ENCODE measurements at regions not wholly inside any gene's neighbourhood (a gene's known extent, or its start where the extent isn't known, plus 50 kb on each side); places are given as distances from the start of the nearest gene placed in this dataset.
"Not testable (repeated sequence)": the region's sequence is repeated elsewhere in the genome, so short reads cannot be mapped to it uniquely, and the experiment has no call there.

DNA sequence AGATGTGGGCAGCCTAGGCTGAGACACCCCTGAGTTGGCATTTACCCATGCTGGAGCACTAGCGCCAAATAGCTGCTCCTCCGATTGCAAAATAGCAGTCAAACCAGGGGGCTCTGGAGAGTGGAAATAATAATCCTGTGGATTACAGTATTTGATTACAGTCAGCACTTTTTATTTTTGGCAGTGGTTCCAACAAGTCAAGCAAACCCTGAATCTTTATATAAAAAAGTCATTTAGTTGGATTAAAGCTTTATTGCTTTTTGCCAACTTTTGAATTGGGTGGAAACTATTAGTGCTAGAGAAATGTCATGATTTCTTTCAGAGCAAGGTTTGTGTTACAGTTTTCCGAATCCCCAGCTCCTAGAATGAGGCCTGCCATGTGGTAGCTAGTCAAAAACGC is 99.3 kb upstream of the FAM20A start:
- no peak for DNase-seq (ENCODE audit: low spot score)

- no peak for DNase-seq (ENCODE audit: low spot score)
These were observed 98.8 kb upstream of the FAM20A start for GRCh38 chr17:68699936-68700335.

DNA sequence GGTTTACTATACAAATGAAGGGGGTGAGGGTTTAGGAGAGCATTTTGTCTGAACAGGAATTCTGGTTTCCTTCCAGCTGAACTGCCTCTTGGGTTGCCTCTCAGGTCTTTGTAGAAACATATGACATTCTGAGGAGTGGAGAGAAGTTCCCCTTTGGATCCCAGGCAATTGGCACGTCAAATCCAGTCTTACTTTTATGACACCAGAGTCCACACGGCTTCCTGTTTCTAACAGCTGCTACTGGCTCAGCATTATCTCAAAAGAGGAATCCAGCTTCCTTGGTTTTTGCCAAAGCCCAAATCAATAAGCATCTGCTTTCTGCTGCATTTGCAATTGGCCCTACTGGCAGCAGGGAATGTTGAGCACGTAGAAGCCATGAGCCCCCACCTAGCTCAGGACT is 97.6 kb upstream of the FAM20A start:
- DNase-seq (ENCODE audit: low spot score), result peak; percentile 11

DNA sequence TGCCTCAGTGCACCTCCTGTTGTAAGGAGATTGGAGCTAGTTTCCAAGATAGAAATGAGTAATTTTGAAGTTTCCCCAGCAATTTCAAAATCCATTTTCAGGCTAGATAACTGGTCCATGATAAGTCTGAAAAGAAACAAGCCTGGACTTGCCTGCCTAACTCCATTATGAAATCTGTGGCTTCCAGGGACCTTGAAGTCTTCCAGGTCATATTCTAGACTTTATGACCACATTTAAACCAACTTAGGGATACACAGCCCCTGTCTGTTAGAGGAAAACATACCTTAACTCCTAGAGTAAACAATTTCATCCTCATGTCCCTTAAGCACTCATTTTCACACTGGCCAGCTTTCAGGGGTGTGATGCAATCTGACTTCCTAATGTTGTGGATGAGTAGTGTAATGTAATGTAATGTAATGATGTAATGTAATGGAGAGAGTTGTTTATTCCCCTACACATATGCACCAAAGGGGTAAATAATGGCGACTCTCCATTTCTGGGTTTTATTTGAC is 96.7 kb upstream of the FAM20A start:
- no peak for DNase-seq (ENCODE audit: low spot score)

DNA sequence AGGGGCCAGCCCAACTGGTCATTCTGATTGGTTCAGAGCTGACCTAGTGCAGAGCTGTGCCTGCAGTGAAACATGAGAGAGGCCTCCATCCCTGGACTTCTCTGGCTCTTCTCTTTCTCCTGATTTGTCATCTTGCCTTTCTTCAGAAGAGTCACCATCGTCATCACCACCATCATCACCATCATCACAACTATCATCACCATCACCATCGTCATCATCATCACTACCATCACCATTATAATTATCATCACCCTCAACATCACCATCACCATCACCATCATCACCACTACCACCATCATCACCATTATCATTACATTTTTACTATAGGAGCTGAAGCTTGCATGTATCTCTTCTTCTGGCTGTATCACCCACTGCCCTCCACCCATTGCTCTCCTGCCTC is 94.5 kb upstream of the FAM20A start:
- DNase-seq (ENCODE audit: low spot score), result no peak

DNA sequence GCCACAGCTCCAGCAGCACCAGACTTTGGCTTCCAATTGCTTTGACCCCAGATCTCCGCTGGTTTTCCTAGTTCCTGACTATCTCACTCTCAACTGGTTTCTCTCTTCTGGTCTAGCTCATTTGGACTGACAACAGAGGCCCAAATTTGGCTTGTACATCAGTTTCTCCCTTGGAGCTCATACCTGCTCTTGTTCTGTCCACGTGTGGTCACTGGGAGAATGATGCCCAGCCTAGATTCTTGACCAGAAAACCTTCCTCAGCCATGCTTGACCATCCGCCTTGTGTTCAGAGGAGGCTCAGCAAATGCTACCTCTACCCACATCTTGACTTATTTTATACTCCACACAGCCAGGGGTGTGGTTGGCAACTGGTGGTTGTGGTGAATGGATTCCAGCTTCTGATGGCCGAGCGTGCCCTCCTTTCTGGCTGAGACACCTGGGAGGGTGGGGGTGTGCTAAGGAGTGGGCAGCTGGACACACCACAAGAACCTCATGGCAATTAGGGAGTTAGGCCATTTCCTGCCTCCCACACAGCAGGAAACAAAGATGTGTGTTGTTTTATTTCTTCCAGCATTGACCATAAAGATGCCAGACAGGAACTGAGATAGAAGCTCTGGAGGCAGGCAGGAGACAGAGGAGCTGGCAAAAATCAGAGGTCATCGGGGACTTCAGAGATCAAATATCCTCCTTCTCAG is 93.8 kb upstream of the FAM20A start:
- DNase-seq (ENCODE audit: low spot score), result no peak

GRCh38 chr17:68693896-68694295 is 92.7 kb upstream of the FAM20A start:
- DNase-seq (ENCODE audit: low spot score), result no peak

DNA sequence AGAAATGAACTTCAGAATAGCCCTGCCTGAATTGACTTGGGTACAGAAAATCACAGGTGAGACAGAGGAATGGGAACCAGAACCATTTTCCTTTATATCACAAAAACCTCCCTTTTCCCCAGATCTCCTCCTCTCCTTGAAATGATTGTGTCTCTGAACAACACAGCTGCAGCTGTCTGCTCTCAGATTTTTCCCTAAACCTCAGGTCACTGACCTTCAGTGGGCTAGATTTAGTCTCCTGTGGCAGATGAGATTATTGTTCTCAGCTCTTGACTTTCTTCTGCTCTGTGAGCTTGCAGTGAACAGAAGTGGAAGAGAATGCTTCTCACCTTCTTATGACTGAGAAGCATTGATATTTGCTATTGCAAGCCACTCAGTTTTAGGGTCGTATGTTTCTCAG is 92.3 kb upstream of the FAM20A start:
- DNase-seq (ENCODE audit: low spot score), result no peak

DNA sequence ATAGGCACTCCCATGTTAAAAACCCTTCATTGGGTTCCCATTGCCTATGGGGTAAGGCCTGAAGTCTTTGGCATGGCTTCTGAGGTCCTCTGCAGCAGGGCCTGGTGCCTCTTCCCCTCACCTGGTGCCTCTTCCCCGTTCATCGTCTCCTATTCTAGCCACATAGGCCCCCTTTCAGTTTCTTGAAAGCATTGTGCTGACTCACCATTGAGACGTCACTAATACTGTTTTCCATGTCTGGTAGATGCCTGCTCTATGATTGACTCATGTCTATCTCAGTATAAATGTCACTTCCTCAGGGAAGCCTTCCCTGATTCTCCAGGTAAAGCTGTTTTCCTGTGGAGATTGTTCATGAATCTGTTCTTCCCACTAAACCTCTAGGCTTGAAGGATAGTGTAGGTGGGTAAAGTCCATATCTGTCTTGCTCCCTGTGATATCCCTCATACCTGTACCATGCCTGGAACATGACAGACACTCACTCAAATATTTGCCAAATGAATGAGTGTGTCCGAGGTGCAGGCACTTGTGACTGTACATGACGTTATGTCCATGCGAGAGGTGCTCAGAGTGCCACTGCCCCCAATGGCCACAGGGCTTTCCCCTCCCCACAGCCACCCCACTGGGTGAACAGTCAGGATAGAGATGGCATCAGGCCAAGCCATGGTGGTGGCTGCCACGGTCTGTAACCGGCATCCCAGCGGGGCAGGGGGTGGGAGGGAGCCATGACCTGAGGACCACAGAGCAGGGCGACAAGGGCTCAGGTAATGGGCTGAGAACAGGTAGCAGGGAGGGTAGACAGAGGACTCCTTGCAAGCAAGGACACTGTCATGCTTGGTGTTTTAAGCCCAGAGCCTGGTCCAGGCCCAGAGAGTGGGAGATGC is 85.2 kb upstream of the FAM20A start:
- DNase-seq (ENCODE audit: low spot score), result no peak

- DNase-seq (ENCODE audit: low spot score), result no peak
These were observed 83.8 kb upstream of the FAM20A start for GRCh38 chr17:68684949-68685357.

- DNase-seq (ENCODE audit: low spot score), result no peak
These were observed 81.7 kb upstream of the FAM20A start for GRCh38 chr17:68682903-68683302.

- DNase-seq (ENCODE audit: low spot score), result no peak
These were observed 78.7 kb upstream of the FAM20A start for GRCh38 chr17:68679882-68680281.

- no peak for DNase-seq (ENCODE audit: low spot score)
These were observed 75.7 kb upstream of the FAM20A start for GRCh38 chr17:68676856-68677255.

DNA sequence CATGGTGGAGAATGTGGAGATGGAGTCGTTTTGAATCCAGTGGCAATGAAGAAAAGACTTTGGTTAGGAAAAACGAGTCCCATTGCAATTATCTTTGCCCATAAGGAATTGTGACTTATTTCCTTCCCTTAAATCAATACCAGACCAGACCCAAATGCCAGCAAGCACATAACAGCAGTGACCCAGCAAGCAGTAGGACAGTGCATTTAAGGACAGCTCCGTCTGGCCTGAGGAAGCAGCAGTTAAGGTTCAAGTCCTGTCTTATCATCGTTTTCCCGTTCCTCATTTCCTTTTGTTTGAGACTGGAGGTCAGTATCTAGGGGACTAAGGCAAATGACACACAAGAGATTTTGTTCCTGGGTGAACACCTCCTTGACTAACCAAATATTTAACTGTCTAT is 74.6 kb upstream of the FAM20A start:
- no peak for DNase-seq (ENCODE audit: low spot score)

- no peak for DNase-seq (ENCODE audit: low spot score)
These were observed 73.1 kb upstream of the FAM20A start for GRCh38 chr17:68674029-68674925.

GRCh38 chr17:68670967-68671693 is 70.0 kb upstream of the FAM20A start:
- DNase-seq (ENCODE audit: low spot score), result no peak

- DNase-seq (ENCODE audit: low spot score), result not testable (repeated sequence)
These were observed 65.3 kb upstream of the FAM20A start for GRCh38 chr17:68666438-68666837.

DNA sequence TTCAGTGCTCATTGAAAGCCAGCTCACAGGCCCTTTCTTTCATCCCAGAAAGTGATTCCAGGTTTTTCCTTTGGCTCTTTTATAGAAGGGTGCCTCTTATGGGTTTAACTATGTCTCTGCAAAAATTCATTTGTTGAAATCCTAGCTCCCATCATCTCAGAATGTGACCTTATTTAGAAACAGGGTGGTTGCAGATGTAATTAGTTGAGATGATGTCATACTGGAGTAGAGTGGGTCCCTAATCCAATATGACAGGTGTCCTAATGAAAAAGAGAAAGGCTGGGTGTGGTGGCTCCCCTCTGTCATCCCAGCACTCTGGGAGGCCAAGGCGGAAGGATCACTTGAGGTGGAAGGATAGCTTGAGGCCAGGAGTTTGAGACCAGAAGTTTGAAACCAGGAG is 64.2 kb upstream of the FAM20A start:
- no peak for DNase-seq (ENCODE audit: low spot score)

DNA sequence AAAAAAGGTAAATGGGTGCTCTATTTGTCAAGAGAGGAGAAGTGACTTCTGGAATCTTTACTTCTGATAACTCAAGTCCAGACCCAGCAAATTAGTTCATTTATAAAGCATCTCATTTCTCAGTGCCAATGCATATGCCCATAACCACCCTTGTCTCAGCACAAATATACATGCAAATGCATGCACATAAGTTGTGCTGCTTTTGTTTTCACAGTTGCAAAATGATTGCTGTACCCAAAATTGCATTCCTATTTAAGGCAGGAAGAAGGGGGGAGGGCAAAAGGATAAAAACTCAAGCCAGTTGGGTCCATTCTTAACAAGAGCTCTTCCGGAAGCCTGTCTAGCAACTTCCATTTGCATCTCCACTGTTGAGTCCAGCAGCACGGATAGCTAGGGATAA is 61.3 kb upstream of the FAM20A start:
- DNase-seq (ENCODE audit: low spot score), result no peak

DNA sequence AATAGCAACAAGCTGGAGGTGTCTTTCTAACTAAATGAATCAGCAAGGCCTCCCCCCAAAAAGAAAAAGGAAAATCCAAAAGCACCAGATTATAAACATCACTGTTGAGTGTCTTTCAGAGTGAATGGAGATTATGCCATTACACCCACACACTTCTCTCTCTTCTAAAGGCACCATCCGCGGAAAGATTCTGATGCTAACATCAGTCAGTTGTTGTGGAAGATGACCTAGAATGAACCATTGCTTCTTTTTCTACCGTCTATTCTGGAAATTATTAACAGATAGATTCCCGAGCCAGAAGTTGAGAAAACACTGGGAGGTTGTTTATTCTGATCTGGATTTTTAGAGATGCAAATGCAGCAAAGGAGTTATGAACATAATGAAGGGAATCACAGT is 60.9 kb upstream of the FAM20A start:
- DNase-seq (ENCODE audit: low spot score), result no peak

- no peak for DNase-seq (ENCODE audit: low spot score)
These were observed 60.3 kb upstream of the FAM20A start for GRCh38 chr17:68661265-68662036.

Measured in globus pallidus (tissue), 1 donor.